PC-9 (cell line): ENCODE measurements at regions not wholly inside any gene's neighbourhood (a gene's known extent, or its start where the extent isn't known, plus 50 kb on each side); places are given as distances from the start of the nearest gene placed in this dataset.

Experiments
- BruUV-seq: library from RNA; stranded (reverse); fragments of 400-500 nt; replicated peaks from 2 replicates; lab custom pipeline; 2021; lab: Mats Ljungman, UMichigan
- CTCF ChIA-PET: fragments of 300-600 bp; sonication (Branson Sonifier 250); formaldehyde crosslinking; loops from one replicate; lab custom pipeline; 2022; ENCODE audit warnings: antibody characterized with exemption; lab: Charles Lee
- POLR2A ChIA-PET: fragments of 300-600 bp; sonication (Branson Sonifier 250); formaldehyde crosslinking; loops from one replicate; lab custom pipeline; 2022; ENCODE audit warnings: antibody characterized with exemption; ENCODE audit not compliant: unreplicated experiment; lab: Charles Lee
- DNase-seq, 2 experiments: peaks; one replicate each; pipeline versions ENCODE4 v3.0.0 to v3.0.0-alpha.2; 2015 to 2022; ENCODE audit warnings: mixed read lengths in 1 of 2
- H2AFZ ChIP-seq: fragments of 200-600 bp; sonication (generic); 2 replicates; pipeline ENCODE4 v1.8.1; 2017; ENCODE audit warnings: antibody characterized with exemption
- H3F3A ChIP-seq: fragments of 200-600 bp; sonication (generic); 2 replicates; pipeline ENCODE4 v1.8.1; 2017; ENCODE audit warnings: antibody characterized with exemption, mild to moderate bottlenecking, low read depth; ENCODE audit not compliant: insufficient read depth
- H3K27ac ChIP-seq: fragments of 200-600 bp; sonication (generic); 2 replicates; pipeline ENCODE4 v1.6.1; 2016; ENCODE audit warnings: mixed run types
- H3K27me3 ChIP-seq: fragments of 200-600 bp; sonication (generic); 2 replicates; pipeline ENCODE4 v1.6.1; 2016; ENCODE audit warnings: low read depth, mixed run types; ENCODE audit not compliant: insufficient read depth
- H3K36me3 ChIP-seq: fragments of 200-600 bp; sonication (generic); 2 replicates; pipeline ENCODE4 v1.6.1; 2016; ENCODE audit warnings: low read depth, mixed run types
- H3K4me1 ChIP-seq: fragments of 200-600 bp; sonication (generic); replicated peaks from 2 replicates; pipeline ENCODE4 v1.6.1; 2016; ENCODE audit warnings: mixed run types; ENCODE audit not compliant: insufficient read depth
- H3K4me2 ChIP-seq: fragments of 200-600 bp; sonication (generic); 2 replicates; pipeline ENCODE4 v1.6.1; 2017; ENCODE audit warnings: mixed run types
- H3K4me3 ChIP-seq: fragments of 200-600 bp; sonication (generic); 2 replicates; pipeline ENCODE4 v1.6.1; 2016; ENCODE audit warnings: mixed run types
- H3K79me2 ChIP-seq: fragments of 200-600 bp; sonication (generic); 2 replicates; pipeline ENCODE4 v1.6.1; 2017; ENCODE audit warnings: low read depth, mixed run types
- H3K9me2 ChIP-seq: fragments of 200-600 bp; sonication (generic); 2 replicates; pipeline ENCODE4 v1.8.1; 2017; ENCODE audit warnings: mild to moderate bottlenecking; ENCODE audit not compliant: insufficient read depth
- H3K9me3 ChIP-seq: fragments of 200-600 bp; sonication (generic); 2 replicates; pipeline ENCODE4 v1.8.1; 2016; ENCODE audit warnings: low read depth; ENCODE audit not compliant: insufficient read depth
- H4K20me1 ChIP-seq: fragments of 200-600 bp; sonication (generic); 2 replicates; pipeline ENCODE4 v1.8.1; 2017; ENCODE audit not compliant: insufficient read depth
- CTCF ChIP-seq: fragments of 200-600 bp; sonication (generic); conservative IDR thresholded peaks from 2 replicates; pipeline ENCODE4 v1.6.1; 2017; ENCODE audit warnings: mixed run types, antibody characterized with exemption, mild to moderate bottlenecking, moderate library complexity
- EZH2 ChIP-seq: fragments of 200-600 bp; sonication (generic); IDR thresholded peaks from 2 replicates; pipeline ENCODE4 v1.8.0; 2017; ENCODE audit warnings: antibody characterized with exemption, low read depth
- intact Hi-C: fragments of 100-400 bp; cut with micrococcal nuclease; formaldehyde crosslinking; loops from one replicate; pipeline ENCODE4 v1.10.0; 2022; ENCODE audit not compliant: unreplicated experiment

GRCh38 chr11:27968461-27968860, 139.5 kb downstream of the KIF18A start:
- H3K36me3 ChIP-seq, result no peaks in the 10 kb centered on the region
- CTCF ChIA-PET, result no interaction called here
- no peak overlapping the region for H2AFZ ChIP-seq
- H3K27ac ChIP-seq, result no peak overlapping the region
- no peaks in the 10 kb centered on the region for H4K20me1 ChIP-seq
- no peaks in the 10 kb centered on the region for H3K9me3 ChIP-seq
- H3K79me2 ChIP-seq, result no peaks in the 10 kb centered on the region
- TF ChIP-seq EZH2 (no peak), CTCF (no peak)
- no peak overlapping the region for H3K4me2 ChIP-seq
- no peaks in the 10 kb centered on the region for H3K4me1 ChIP-seq
- POLR2A ChIA-PET, result no interaction called here
- intact Hi-C loops, result no loop called here
- BruUV-seq, result no TSS peak
- no peaks in the 10 kb centered on the region for H3F3A ChIP-seq
- DNase-seq, result no peak
- no peak overlapping the region for H3K4me3 ChIP-seq
- no peaks in the 10 kb centered on the region for H3K9me2 ChIP-seq
- no peaks in the 10 kb centered on the region for H3K27me3 ChIP-seq

GRCh38 chr11:27965559-27965958, 142.4 kb downstream of the KIF18A start:
- Histone ChIP-seq H3K9me2 (no peaks in the 10 kb centered on the region), H3K9me3 (no peaks in the 10 kb centered on the region), H3K27me3 (no peaks in the 10 kb centered on the region), H3K4me2 (no peak overlapping the region), H3K27ac (no peak overlapping the region), H3K4me3 (no peak overlapping the region), H3F3A (no peaks in the 10 kb centered on the region), H3K4me1 (no peaks in the 10 kb centered on the region), H4K20me1 (no peaks in the 10 kb centered on the region), H3K79me2 (no peaks in the 10 kb centered on the region), H3K36me3 (no peaks in the 10 kb centered on the region), H2AFZ (no peak overlapping the region)
- intact Hi-C loops, result no loop called here
- no peak for DNase-seq
- CTCF ChIA-PET, result no interaction called here
- no peak for TF ChIP-seq EZH2
- TF ChIP-seq CTCF, result no peak
- POLR2A ChIA-PET, result no interaction called here
- BruUV-seq, result no TSS peak

GRCh38 chr11:27963370-27963769, 144.6 kb downstream of the KIF18A start:
- no peak overlapping the region for H3K27ac ChIP-seq
- intact Hi-C loops, result no loop called here
- ChIA-PET CTCF (no interaction called here), POLR2A (interaction anchor here (0.7 kb wide), 1 partner anchor 1816 kb away, joined by 3 read pairs; no protein-coding TSS in a partner anchor)
- H2AFZ ChIP-seq, result no peak overlapping the region
- no peak overlapping the region for H3K4me2 ChIP-seq
- no peak overlapping the region for H3K4me3 ChIP-seq
- H3K9me3 ChIP-seq, result no peaks in the 10 kb centered on the region
- no peaks in the 10 kb centered on the region for H3K79me2 ChIP-seq
- no peak for DNase-seq
- TF ChIP-seq CTCF (no peak), EZH2 (no peak)
- H3F3A ChIP-seq, result no peaks in the 10 kb centered on the region
- H3K27me3 ChIP-seq, result no peaks in the 10 kb centered on the region
- no peaks in the 10 kb centered on the region for H3K36me3 ChIP-seq
- BruUV-seq, result no TSS peak
- no peaks in the 10 kb centered on the region for H3K4me1 ChIP-seq
- no peaks in the 10 kb centered on the region for H4K20me1 ChIP-seq
- no peaks in the 10 kb centered on the region for H3K9me2 ChIP-seq
